Right renal cortex interstitium (tissue), 3 donors: ENCODE measurements at regions not wholly inside any gene's neighbourhood (a gene's known extent, or its start where the extent isn't known, plus 50 kb on each side); places are given as distances from the start of the nearest gene placed in this dataset.

Source experiments
- DNase-seq, 3 donors: peaks; one replicate each; pipeline ENCODE4 v3.0.0-alpha.2; 2013; ENCODE audit warnings: low read depth in 3 of 3, low spot score in 2 of 3

DNA sequence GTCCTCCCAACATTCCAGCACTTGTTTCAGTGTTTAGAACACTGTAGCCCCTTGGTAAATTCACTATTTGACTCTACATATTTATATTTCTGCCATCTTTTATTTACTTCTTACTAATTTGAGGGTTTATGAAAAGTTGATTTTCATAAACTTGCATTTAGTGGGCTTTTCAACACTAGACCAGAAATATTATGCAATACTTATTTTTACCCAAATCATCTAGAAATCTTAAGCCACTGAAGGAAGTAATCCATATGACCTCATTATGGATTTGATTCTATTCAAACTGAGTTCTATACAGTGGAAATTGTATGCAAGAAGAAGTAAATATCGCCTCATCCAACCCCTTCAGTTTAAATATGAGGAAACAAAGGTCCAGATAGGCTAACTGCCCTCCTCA lies 92.6 kb upstream of the VRK2 start:
- DNase-seq, result no peak

- no peak for DNase-seq
These were observed 89.4 kb upstream of the VRK2 start for GRCh38 chr2:57957238-57957637.

- DNase-seq, result no peak
These were observed 87.2 kb upstream of the VRK2 start for GRCh38 chr2:57959390-57959789.

DNA sequence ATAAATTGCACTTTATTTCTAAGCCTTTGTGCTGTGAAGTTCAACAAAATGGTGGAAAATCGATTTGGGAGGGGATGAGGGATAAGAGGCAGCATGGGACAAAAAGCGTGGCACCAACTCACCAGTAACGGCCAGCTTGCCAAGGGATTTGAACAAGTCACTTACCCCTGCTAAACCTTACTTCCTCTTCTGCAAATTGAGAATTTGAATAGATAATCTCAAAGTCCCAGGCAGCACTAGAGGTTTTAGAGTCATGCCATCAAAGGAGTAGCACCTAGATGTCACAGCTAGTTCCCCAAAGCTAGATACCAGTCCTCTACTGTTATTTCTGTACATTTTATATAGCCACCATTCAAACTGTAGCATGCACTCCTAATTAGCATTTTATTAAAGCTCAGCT lies 83.7 kb upstream of the VRK2 start:
- DNase-seq, result no peak

DNA sequence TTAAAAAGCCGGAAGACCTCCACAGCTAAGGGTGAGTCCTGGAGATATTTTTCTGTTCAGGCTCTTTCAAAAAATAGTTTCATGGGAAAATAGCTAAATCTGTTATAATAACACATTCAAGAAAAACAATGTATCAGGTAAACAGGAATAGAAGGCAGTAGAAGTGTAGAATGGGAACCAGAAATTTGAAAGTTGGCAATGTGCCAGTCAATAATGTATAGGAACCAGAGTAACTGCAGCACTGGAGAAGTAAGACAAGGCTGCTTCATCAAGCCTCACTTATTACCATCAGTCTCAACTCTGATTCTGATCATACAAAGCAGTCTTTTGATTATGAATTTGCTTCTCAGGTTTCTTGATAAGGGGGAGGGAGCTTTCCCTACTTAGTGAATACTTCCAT lies 81.4 kb upstream of the VRK2 start:
- no peak for DNase-seq

DNA sequence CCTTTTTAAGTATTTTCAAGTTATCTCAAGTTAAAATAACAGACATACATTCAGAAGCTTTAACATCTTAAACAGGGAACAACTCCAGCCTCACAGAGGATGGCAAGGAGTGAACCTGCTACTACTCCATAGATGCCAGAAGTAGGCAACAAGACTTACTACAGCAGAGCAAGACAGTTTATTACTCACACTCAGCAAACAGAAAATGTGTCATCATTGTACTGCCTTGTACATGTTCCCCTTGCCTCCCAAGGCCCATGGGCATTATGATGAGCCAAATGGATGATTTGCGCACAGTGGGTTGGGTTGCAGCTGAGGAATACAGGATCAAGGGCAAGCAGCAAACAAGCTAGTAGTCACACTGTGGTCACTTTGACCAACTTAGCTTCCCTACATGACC lies 80.6 kb upstream of the VRK2 start:
- no peak for DNase-seq

GRCh38 chr2:57973621-57974186 lies 72.9 kb upstream of the VRK2 start:
- no peak for DNase-seq

DNA sequence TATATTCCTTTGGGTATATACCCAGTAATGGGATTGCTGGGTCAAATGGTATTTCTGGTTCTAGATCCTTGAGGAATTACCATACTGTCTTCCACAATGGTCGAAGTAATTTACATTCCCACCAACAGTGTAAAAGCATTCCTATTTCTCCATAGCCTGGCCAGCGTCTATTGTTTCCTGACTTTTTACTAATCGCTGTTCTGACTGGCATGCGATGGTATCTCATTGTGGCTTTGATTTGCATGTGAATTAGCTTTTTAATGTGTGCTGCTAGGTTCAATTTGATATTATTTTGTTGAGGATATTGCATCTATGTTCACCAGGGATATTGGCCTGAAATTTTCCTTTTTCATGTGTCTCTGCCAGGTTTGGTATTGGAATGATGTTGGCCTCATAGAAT lies 67.4 kb upstream of the VRK2 start:
- DNase-seq, result no peak

DNA sequence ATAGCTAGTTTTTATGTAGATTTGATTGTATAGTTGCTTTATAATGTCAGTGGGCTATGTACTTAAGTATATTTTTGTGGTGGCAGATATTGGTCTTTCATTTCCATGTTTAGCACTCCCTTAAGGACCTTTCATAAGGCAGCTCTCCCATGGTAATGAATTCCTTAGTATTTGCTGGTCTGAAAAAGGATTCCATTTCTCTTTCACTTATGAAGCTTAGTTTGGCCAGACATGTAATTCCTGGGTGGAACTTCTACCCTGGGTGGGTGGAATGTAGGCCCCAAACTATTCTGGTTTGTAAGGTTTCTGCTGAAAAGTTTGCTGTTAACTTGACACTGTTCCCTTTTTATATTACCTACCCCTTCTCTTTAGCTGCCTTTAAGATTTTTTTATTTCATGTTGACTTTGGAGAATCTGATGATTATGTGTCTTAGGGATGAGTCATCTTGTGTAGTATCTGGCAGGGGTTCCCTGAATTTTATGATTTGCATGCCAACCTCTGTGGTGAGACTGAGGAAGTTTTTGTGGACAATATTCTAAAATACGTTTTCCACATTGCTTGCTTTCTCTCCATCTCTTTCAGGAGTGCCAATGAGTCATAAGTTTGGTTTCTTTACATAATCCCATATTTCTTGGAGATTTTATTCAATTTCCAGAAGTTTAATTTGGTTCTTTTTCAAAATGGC lies 65.4 kb upstream of the VRK2 start:
- DNase-seq, result no peak

DNA sequence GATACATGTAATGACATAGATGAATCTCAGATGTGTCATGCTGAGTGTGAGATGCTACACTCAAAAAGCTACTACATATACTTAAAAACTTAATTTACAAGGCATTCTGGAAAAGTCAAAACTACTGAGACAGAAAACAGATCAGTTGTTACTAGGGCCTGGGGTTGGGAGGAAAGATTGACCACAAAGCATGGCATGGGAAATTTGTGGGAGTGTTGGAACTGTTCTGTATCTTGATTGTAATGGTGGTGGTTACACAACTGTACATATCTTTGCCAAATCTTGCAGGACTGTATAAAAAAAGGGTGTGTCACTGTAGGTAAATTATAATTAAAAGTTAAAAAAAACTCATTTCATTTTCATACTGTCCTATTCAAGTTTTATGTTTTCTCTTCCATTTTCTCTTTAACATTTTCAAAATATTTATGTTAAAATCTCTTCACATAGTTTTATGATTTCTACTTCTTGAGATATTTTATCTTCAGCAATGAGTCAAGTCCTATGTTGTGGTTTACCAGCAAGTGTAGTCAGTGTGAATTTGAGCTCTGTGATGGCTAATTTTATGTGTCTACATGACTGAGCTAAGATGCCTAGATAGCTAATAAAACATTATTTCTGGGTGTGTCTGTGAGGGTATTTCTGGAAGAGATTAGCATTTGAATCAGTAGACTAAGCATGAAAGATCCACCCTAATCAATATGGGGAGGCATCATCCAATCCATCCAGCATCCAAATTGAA lies 58.6 kb upstream of the VRK2 start:
- DNase-seq, result no peak

- no peak for DNase-seq
These were observed 56.4 kb upstream of the VRK2 start for GRCh38 chr2:57990118-57990725.
